ENCODE measurements at regions not wholly inside any gene's neighbourhood (a gene's known extent, or its start where the extent isn't known, plus 50 kb on each side); places are given as distances from the start of the nearest gene placed in this dataset.

DNA sequence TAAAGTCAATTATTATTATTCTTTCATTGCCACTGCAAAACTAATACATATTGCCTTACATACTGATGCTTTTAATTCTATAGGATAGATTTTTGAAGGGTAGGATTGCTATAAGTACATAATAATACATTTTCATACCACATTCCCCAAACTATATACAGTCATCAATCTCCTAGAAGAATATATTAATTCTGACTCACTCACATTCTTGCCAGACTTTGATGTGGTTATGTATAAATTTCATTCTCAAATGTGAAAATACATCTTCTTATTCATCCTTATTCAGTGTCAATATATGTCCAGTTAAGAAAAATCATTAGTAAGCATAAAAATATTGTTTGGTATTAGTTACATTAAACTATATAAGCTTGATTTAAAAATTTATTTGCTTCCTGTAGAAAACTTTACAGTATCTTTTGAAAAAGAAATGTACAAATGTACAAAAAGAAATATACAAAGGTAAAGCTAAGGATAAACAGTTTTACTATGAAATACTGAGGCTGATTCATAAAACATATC lies 458.8 kb upstream of the CNTN5 start:
- no peak overlapping the region for H3K56ac ChIP-seq (ENCODE audit: insufficient read length, low read depth, low read length)
- H3K79me2 ChIP-seq (ENCODE audit: insufficient read depth, low read length) = no peaks in the 10 kb centered on the region
- no peak overlapping the region for H3K27ac Mint-ChIP-seq
- H3K79me1 ChIP-seq (ENCODE audit: insufficient read depth, low read depth, low read length, poor library complexity, severe bottlenecking) = no peaks in the 10 kb centered on the region
- no peaks in the 10 kb centered on the region for H4K20me1 ChIP-seq (ENCODE audit: control insufficient read depth, insufficient read depth, insufficient read length)
- H2BK5ac ChIP-seq (ENCODE audit: insufficient read length, low read length) = no peak overlapping the region
- peaks cover 2 to 13% of the 10 kb centered on the region in 2 experiments; a peak in 2 of 4 replicates for H3K4me1 Mint-ChIP-seq
- H3K18ac ChIP-seq (ENCODE audit: insufficient read length, low read depth, low read length) = no peak overlapping the region
- H3K36me3 Mint-ChIP-seq (ENCODE audit: insufficient read depth in 1 of 3, low read depth in 3 of 3) = no peaks in the 10 kb centered on the region
- no peak overlapping the region for H3K23ac ChIP-seq (ENCODE audit: insufficient read length, low read depth, low read length)
- no peaks in the 10 kb centered on the region for H3K9me3 Mint-ChIP-seq
- H3K4ac ChIP-seq (ENCODE audit: low read depth, low read length) = no peak overlapping the region
- H3K9me3 ChIP-seq (ENCODE audit: control insufficient read depth, low read depth, low read length) = no peaks in the 10 kb centered on the region
- no peak overlapping the region for H3K4me3 Mint-ChIP-seq
- no peak for TF ChIP-seq CTCF (conservative IDR thresholded peaks at IDR 0.05)
- H2BK20ac ChIP-seq (ENCODE audit: low read depth, low read length, poor library complexity, severe bottlenecking) = no peak overlapping the region
- no peak overlapping the region for H4K91ac ChIP-seq (ENCODE audit: insufficient read length, low read depth, low read length)
- H3K27me3 ChIP-seq (ENCODE audit: insufficient read depth, low read length) = no peaks in the 10 kb centered on the region
- no peaks in the 10 kb centered on the region for H3K23me2 ChIP-seq (ENCODE audit: insufficient read length, low read depth, low read length, poor library complexity, severe bottlenecking)
- H4K5ac ChIP-seq (ENCODE audit: insufficient read length, low read depth, low read length) = no peak overlapping the region
- no peak overlapping the region for H3T11ph ChIP-seq (ENCODE audit: low read length)
- no peak overlapping the region for H3K9ac ChIP-seq (ENCODE audit: extremely low read depth, insufficient read length, low read length)
- H2AK5ac ChIP-seq (ENCODE audit: insufficient read length, low read length) = no peak overlapping the region
- H4K8ac ChIP-seq (replicated peaks; ENCODE audit: insufficient read length, low read depth, low read length) = no peak overlapping the region
- H2BK12ac ChIP-seq (ENCODE audit: insufficient read length, low read depth, low read length) = no peak overlapping the region
- no peak overlapping the region for H2BK15ac ChIP-seq (ENCODE audit: low read depth, low read length)
- H3K4me2 ChIP-seq (ENCODE audit: insufficient read depth, insufficient read length, low read length) = no peak overlapping the region
- H3K27ac ChIP-seq (ENCODE audit: insufficient read length, low read depth, low read length) = no peak overlapping the region
- no peak overlapping the region for H2BK120ac ChIP-seq (ENCODE audit: low read depth, low read length, poor library complexity, severe bottlenecking)
- H3K14ac ChIP-seq (ENCODE audit: insufficient read depth, low read length) = no peak overlapping the region
- no peak overlapping the region for H2AFZ ChIP-seq (ENCODE audit: low read length)
- no peaks in the 10 kb centered on the region; the same call in 1 of the 2 replicates for H3K4me1 ChIP-seq (ENCODE audit: insufficient read depth, low read length)
- H3K27me3 Mint-ChIP-seq (ENCODE audit: low read depth) = no peaks in the 10 kb centered on the region
- DNase-seq = no peak
